ENCODE measurements at regions not wholly inside any gene's neighbourhood (a gene's known extent, or its start where the extent isn't known, plus 50 kb on each side); places are given as distances from the start of the nearest gene placed in this dataset.

DNA sequence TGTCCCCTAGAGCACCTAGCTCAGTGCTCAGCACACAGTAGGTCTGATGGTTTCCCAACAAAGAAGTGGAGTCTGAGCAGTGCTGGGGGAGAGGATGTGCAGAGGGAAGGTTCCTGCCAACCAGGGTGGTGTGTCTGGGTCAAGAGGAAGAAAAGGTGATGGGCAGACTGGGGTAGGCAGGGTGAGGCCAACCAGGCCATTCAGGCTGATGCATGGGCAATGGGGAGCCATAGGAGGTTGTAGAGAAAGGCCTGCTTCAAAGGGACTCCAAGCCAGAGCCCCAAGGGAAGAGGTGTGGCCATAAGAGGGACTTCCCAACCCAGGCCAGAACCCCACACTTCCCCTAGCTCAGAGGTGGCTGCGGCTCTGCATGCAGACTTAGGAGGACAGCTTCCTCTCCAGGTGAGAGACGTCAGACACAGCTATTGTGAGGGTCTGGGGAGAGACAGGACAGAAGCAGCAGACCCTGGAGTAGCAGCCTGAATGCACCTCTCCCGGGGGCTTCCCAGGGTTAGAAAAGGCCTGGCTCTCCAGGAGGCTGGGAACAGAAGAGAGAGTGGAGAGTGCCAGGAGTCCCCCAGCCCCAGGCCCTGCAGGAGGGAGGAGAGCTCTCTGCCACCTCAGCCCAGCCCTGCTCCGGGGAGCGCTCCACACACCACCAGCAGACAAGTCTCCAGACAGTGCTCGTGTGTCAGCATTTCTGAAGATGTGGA is 87.4 kb upstream of the ZMIZ1 start:
- no peaks in the 10 kb centered on the region for H3K9me3 ChIP-seq (ENCODE audit: control insufficient read depth, low read length)
- no peaks in the 10 kb centered on the region for H3K36me3 ChIP-seq (ENCODE audit: control insufficient read depth, insufficient read depth, low read length, severe bottlenecking)
- H3K27me3 ChIP-seq (replicated peaks; ENCODE audit: control insufficient read depth, insufficient read depth, low read length) = peaks cover 4% of the 10 kb centered on the region
- no peak for DNase-seq (ENCODE audit: low read depth)
- no peak overlapping the region for H3K4me3 ChIP-seq (ENCODE audit: low read length)
- peaks cover 22% of the 10 kb centered on the region for H3K4me1 ChIP-seq (ENCODE audit: control insufficient read depth, insufficient read depth, low read length)
- H3K9ac ChIP-seq (ENCODE audit: low read length) = no peak overlapping the region

DNA sequence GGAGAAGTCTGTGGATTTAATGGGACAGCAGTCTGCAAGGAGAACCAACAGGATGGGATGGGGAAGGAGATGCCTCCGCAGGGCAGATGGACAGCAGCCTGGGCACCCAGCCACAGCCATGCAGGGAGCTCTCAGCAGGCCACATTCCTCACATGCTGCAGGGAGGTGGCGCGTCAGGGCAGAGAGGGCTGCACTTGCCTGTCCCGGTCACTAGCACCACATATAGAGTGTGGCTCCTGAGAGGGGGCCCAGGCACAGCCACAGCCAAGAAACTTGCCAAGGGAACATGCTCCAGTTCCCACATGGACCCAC is 86.8 kb upstream of the ZMIZ1 start:
- Histone ChIP-seq H3K27me3 (replicated peaks; ENCODE audit: control insufficient read depth, insufficient read depth, low read length) (peaks cover 4% of the 10 kb centered on the region), H3K9ac (ENCODE audit: low read length) (no peak overlapping the region), H3K36me3 (ENCODE audit: control insufficient read depth, insufficient read depth, low read length, severe bottlenecking) (no peaks in the 10 kb centered on the region), H3K4me3 (ENCODE audit: low read length) (no peak overlapping the region), H3K4me1 (ENCODE audit: control insufficient read depth, insufficient read depth, low read length) (peaks cover 26% of the 10 kb centered on the region), H3K9me3 (ENCODE audit: control insufficient read depth, low read length) (no peaks in the 10 kb centered on the region)
- no peak for DNase-seq (ENCODE audit: low read depth)

DNA sequence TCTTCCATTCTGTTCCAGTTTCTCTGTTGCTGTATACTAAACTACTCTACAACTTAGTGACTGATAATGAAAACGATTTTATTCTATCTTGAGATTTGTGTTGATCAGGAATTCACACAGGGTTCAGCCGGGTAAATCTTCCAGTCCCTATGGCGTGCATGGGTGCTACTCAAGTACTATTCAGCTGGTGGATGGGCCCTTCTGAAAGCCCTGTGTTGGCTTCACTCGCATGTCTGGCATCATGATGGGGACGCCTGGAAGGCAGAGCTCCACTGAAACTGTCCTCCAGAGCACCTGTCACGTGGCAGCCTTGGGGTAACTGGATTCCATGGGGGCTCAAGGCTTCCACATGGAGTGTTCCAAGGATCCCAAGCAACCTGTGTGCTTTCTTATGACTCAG is 86.0 kb upstream of the ZMIZ1 start:
- Histone ChIP-seq H3K4me1 (ENCODE audit: control insufficient read depth, insufficient read depth, low read length) (peaks cover 21% of the 10 kb centered on the region), H3K9me3 (ENCODE audit: control insufficient read depth, low read length) (no peaks in the 10 kb centered on the region), H3K4me3 (ENCODE audit: low read length) (no peak overlapping the region), H3K27me3 (replicated peaks; ENCODE audit: control insufficient read depth, insufficient read depth, low read length) (peaks cover 4% of the 10 kb centered on the region), H3K9ac (ENCODE audit: low read length) (no peak overlapping the region), H3K36me3 (ENCODE audit: control insufficient read depth, insufficient read depth, low read length, severe bottlenecking) (no peaks in the 10 kb centered on the region)
- no peak for DNase-seq (ENCODE audit: low read depth)

DNA sequence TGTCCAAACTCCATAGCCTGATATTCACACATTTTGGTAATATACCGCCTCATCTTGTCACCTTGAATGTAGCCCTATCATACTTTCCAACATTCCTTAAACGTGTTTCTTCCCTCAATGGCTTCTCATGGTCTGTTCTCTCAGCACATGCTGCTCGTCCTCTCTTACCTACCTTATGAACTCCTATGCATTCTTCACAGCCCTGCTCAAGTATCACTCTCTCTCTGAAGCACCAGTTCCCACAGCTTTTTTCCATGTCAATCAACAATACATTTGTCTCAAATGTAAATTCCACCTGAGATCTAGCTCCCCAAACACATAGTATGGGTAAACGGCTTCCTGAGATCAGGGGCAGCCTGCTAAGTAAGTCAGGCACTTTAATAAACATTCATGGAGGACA is 85.2 kb upstream of the ZMIZ1 start:
- Histone ChIP-seq H3K9ac (ENCODE audit: low read length) (no peak overlapping the region), H3K4me1 (ENCODE audit: control insufficient read depth, insufficient read depth, low read length) (peaks cover 14% of the 10 kb centered on the region), H3K4me3 (ENCODE audit: low read length) (no peak overlapping the region), H3K36me3 (ENCODE audit: control insufficient read depth, insufficient read depth, low read length, severe bottlenecking) (no peaks in the 10 kb centered on the region), H3K9me3 (ENCODE audit: control insufficient read depth, low read length) (no peaks in the 10 kb centered on the region), H3K27me3 (replicated peaks; ENCODE audit: control insufficient read depth, insufficient read depth, low read length) (peaks cover 4% of the 10 kb centered on the region)
- no peak for DNase-seq (ENCODE audit: low read depth)

DNA sequence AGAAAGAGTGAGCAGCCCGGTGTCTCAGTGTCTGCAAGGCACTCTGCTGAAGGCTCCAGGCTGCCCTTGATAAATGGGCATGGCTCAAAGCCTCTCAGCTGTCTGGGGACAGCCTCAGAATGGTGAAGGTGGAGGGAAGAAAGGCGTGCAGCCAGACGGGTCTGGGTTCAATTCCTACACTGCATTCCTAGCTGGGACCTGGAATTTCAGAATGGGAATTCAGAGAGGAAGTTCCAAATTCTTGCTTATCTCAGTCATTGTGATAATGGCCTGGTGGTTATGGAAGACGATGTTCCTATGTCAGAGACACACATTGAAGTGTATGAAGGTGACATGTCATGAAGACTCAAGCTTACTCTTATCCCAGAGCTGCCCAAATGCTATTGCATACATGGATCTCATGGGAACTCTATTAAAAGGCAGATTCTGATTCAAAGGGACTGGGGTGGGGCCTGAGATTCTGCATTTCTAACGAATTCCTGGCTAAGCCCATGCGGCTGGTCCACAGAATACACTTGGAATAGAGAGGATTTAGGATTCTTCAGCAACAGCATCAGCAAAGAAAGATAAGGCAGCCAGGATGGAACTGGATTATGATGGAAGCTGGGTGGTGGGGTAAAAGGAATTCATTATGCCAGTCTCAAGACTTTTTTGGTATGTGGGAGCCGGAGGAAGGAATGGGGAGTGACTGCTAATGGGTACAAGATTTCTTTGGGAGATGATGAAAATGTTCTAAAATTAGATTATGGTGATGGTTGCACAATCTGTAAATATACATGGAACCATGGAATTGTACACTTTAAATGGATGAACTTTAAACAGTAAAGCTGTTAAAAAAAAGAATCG is 82.6 kb upstream of the ZMIZ1 start:
- H3K4me3 ChIP-seq (ENCODE audit: low read length) = no peak overlapping the region
- H3K27me3 ChIP-seq (replicated peaks; ENCODE audit: control insufficient read depth, insufficient read depth, low read length) = peaks cover 4% of the 10 kb centered on the region
- H3K4me1 ChIP-seq (ENCODE audit: control insufficient read depth, insufficient read depth, low read length) = peaks cover 14% of the 10 kb centered on the region
- DNase-seq (ENCODE audit: low read depth) = peak; percentile 81
- H3K9me3 ChIP-seq (ENCODE audit: control insufficient read depth, low read length) = no peaks in the 10 kb centered on the region
- H3K36me3 ChIP-seq (ENCODE audit: control insufficient read depth, insufficient read depth, low read length, severe bottlenecking) = no peaks in the 10 kb centered on the region
- H3K9ac ChIP-seq (ENCODE audit: low read length) = no peak overlapping the region

DNA sequence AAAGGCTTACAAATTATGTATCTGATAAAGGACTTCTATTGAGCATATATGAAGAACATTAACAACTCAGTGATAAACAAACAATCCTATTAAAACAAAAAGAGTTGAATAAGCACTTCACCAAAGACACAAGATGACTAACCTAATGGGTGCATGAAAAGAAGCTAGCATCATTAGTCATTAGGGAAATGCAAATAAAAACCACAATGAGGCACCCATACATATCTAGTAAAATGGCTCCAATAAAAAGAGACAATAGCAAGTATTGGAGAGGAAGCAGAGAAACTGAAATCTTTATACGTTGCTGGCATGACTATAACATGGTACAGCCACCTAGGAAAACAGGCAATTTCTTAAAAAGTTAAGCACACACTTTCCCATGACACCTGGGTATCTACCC is 77.6 kb upstream of the ZMIZ1 start:
- no peaks in the 10 kb centered on the region for H3K9me3 ChIP-seq (ENCODE audit: control insufficient read depth, low read length)
- no peaks in the 10 kb centered on the region for H3K27me3 ChIP-seq (replicated peaks; ENCODE audit: control insufficient read depth, insufficient read depth, low read length)
- no peaks in the 10 kb centered on the region for H3K36me3 ChIP-seq (ENCODE audit: control insufficient read depth, insufficient read depth, low read length, severe bottlenecking)
- no peak for DNase-seq (ENCODE audit: low read depth)
- no peak overlapping the region for H3K9ac ChIP-seq (ENCODE audit: low read length)
- H3K4me3 ChIP-seq (ENCODE audit: low read length) = no peak overlapping the region
- H3K4me1 ChIP-seq (ENCODE audit: control insufficient read depth, insufficient read depth, low read length) = peaks cover 9% of the 10 kb centered on the region

DNA sequence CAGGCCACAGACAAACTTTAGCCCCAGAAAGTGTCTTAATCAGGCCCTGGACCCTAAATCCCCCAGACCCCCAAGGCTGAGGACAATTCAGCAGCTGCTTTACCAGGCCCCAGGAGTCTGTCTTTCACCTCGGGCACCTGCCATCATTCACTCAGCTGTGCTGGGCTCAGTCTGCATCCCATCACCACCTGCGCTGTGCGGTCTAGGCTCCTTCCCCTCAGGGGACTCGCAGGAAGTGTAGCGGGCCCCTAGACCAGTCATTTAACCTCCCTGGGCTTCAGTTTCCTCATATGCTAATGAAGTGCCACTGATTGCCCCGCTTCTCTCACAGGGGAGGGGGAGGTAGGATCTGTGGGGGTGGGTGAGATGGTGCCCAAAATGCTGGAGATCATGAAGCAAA is 76.4 kb upstream of the ZMIZ1 start:
- no peak overlapping the region for H3K4me3 ChIP-seq (ENCODE audit: low read length)
- no peaks in the 10 kb centered on the region for H3K9me3 ChIP-seq (ENCODE audit: control insufficient read depth, low read length)
- H3K27me3 ChIP-seq (replicated peaks; ENCODE audit: control insufficient read depth, insufficient read depth, low read length) = no peaks in the 10 kb centered on the region
- DNase-seq (ENCODE audit: low read depth) = no peak
- peaks cover 9% of the 10 kb centered on the region for H3K4me1 ChIP-seq (ENCODE audit: control insufficient read depth, insufficient read depth, low read length)
- no peaks in the 10 kb centered on the region for H3K36me3 ChIP-seq (ENCODE audit: control insufficient read depth, insufficient read depth, low read length, severe bottlenecking)
- H3K9ac ChIP-seq (ENCODE audit: low read length) = no peak overlapping the region

DNA sequence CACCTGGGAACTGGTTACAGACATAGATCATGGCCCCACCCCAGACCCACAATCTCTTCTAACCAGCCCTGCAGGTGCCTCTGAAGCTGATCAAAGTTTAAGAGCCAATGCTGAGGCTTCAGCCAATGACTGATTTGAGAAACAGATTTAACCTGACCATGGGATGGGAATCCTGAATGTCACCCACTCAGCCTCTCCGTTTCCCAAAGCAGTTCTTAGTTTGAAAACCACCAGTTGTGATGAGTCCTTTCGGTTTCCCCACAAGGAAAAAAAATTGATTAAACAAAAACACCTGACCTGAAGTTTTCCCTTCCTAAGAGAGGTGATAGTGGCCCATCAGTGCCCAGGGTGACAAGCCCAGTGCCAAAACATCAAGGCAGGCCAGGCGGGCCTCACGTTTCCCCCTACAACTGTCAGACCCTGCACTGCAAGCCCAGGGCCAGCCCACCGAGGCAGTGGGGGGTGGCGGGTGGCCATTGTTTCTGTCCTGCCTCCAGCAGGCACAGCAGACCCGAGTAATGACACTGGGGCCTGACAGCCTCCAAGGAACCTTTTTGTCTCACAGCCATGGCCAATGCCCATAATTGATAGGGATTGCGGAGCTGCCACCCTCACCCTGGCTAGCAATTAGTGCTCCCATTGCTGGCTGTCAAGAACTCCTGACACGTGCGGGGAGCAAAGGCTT is 75.4 kb upstream of the ZMIZ1 start:
- Histone ChIP-seq H3K4me1 (ENCODE audit: control insufficient read depth, insufficient read depth, low read length) (peaks cover 16% of the 10 kb centered on the region), H3K9ac (ENCODE audit: low read length) (no peak overlapping the region), H3K4me3 (ENCODE audit: low read length) (no peak overlapping the region), H3K9me3 (ENCODE audit: control insufficient read depth, low read length) (no peaks in the 10 kb centered on the region), H3K27me3 (replicated peaks; ENCODE audit: control insufficient read depth, insufficient read depth, low read length) (no peaks in the 10 kb centered on the region), H3K36me3 (ENCODE audit: control insufficient read depth, insufficient read depth, low read length, severe bottlenecking) (no peaks in the 10 kb centered on the region)
- no peak for DNase-seq (ENCODE audit: low read depth)

DNA sequence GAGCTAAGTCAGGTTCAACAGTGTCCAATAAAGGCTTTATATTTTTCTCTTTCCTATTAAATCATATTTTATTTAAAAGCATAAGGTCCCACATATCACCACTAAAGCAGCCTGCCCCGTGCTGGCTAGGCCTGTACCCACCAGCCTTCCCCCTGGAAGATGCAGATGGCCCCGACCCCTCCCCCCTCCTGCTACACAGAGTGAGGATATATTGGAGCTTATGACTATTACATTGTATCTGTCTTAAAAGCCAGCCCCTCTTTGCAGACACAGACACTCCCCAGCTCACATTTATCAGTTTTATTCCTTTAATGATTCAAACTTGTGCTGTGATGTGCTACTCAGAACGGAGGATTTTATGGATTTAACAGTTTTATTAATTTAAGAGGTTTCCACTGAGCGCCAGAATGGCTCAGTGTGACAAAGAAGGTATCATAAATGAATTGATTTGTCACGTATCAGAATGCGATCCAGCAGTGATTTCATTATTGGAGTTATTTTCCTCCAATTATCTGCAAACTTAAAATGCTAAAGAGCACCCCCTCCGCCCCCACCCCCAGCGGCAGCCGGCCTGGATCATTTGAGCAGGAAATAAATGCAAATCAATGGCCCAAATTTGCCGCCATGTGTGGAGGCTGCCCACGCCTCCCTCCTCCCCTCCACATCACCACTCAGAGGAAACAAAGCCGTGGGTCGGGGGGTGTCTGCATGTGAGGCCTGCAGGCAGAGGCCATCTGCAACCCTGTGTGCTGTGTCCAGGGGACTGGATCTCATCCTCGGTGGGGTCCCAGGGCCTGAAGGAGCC is 72.6 kb upstream of the ZMIZ1 start:
- H3K9me3 ChIP-seq (ENCODE audit: control insufficient read depth, low read length) = no peaks in the 10 kb centered on the region
- H3K4me1 ChIP-seq (ENCODE audit: control insufficient read depth, insufficient read depth, low read length) = peaks cover 20% of the 10 kb centered on the region
- no peak overlapping the region for H3K4me3 ChIP-seq (ENCODE audit: low read length)
- H3K9ac ChIP-seq (ENCODE audit: low read length) = no peak overlapping the region
- H3K36me3 ChIP-seq (ENCODE audit: control insufficient read depth, insufficient read depth, low read length, severe bottlenecking) = no peaks in the 10 kb centered on the region
- H3K27me3 ChIP-seq (replicated peaks; ENCODE audit: control insufficient read depth, insufficient read depth, low read length) = no peaks in the 10 kb centered on the region
- no peak for DNase-seq (ENCODE audit: low read depth)

DNA sequence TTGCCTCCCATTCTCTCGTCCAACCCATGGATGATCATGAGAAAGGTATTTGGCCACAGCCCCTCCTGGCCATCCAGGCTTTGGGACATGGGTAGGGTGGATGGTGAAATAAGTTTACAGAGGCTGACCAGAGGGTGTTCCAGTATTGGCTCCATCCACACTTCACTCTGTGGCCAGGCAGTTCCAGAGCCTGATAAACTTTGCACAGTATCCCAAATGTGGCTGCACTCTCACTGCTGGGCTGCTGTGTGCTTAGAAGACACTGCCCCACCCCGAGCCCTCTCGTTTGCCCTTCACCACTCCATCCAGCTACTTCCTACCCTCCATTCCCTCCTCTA is 72.0 kb upstream of the ZMIZ1 start:
- H3K4me1 ChIP-seq (ENCODE audit: control insufficient read depth, insufficient read depth, low read length) = peaks cover 24% of the 10 kb centered on the region
- no peak for DNase-seq (ENCODE audit: low read depth)
- H3K4me3 ChIP-seq (ENCODE audit: low read length) = no peak overlapping the region
- no peaks in the 10 kb centered on the region for H3K27me3 ChIP-seq (replicated peaks; ENCODE audit: control insufficient read depth, insufficient read depth, low read length)
- H3K9me3 ChIP-seq (ENCODE audit: control insufficient read depth, low read length) = no peaks in the 10 kb centered on the region
- H3K36me3 ChIP-seq (ENCODE audit: control insufficient read depth, insufficient read depth, low read length, severe bottlenecking) = no peaks in the 10 kb centered on the region
- H3K9ac ChIP-seq (ENCODE audit: low read length) = peak overlapping the region; percentile 28
